ENCODE measurements at regions not wholly inside any gene's neighbourhood (a gene's known extent, or its start where the extent isn't known, plus 50 kb on each side); places are given as distances from the start of the nearest gene placed in this dataset.

- ATAC-seq, result no peak
- intact Hi-C loops (cut with DNase I), result no loop called here
- Histone ChIP-seq H3K4me1 (no peaks in the 10 kb centered on the region), H3K27ac (no peak overlapping the region), H3K27me3 (no peaks in the 10 kb centered on the region), H3K36me3 (no peaks in the 10 kb centered on the region), H3K4me3 (no peak overlapping the region), H3K9me3 (no peaks in the 10 kb centered on the region)
- DNase-seq, result no peak
- no peak for TF ChIP-seq CTCF (IDR thresholded peaks at IDR 0.05)
Measured at GRCh38 chr3:150307311-150308036, 100.6 kb upstream of the TSC22D2 start.

- H3K27ac ChIP-seq, result no peak overlapping the region
- TF ChIP-seq CTCF (IDR thresholded peaks at IDR 0.05), result no peak
- H3K9me3 ChIP-seq, result no peaks in the 10 kb centered on the region
- H3K4me3 ChIP-seq, result no peak overlapping the region
- H3K36me3 ChIP-seq, result no peaks in the 10 kb centered on the region
- H3K27me3 ChIP-seq, result no peaks in the 10 kb centered on the region
- H3K4me1 ChIP-seq, result no peaks in the 10 kb centered on the region
- intact Hi-C loops (cut with DNase I), result no loop called here
- no peak for ATAC-seq
- DNase-seq, result no peak
Measured at GRCh38 chr3:150306906-150307305, 101.2 kb upstream of the TSC22D2 start.

GRCh38 chr3:150306083-150306482, 102.0 kb upstream of the TSC22D2 start:
- intact Hi-C loops (cut with DNase I), result no loop called here
- Histone ChIP-seq H3K4me1 (no peaks in the 10 kb centered on the region), H3K9me3 (no peaks in the 10 kb centered on the region), H3K27ac (no peak overlapping the region), H3K27me3 (no peaks in the 10 kb centered on the region), H3K36me3 (no peaks in the 10 kb centered on the region), H3K4me3 (no peak overlapping the region)
- ATAC-seq (no peak), DNase-seq (no peak)
- no peak for TF ChIP-seq CTCF (IDR thresholded peaks at IDR 0.05)

GRCh38 chr3:150303768-150304167, 104.3 kb upstream of the TSC22D2 start:
- no peak for DNase-seq
- Histone ChIP-seq H3K36me3 (no peaks in the 10 kb centered on the region), H3K4me1 (no peaks in the 10 kb centered on the region), H3K4me3 (no peak overlapping the region), H3K27me3 (no peaks in the 10 kb centered on the region), H3K9me3 (no peaks in the 10 kb centered on the region), H3K27ac (no peak overlapping the region)
- TF ChIP-seq CTCF (IDR thresholded peaks at IDR 0.05), result peak; percentile 22
- intact Hi-C loops (cut with DNase I), result no loop called here
- ATAC-seq, result peak; percentile 44

GRCh38 chr3:150302246-150302645, 105.9 kb upstream of the TSC22D2 start:
- no peak for TF ChIP-seq CTCF (IDR thresholded peaks at IDR 0.05)
- no peak for DNase-seq
- H3K36me3 ChIP-seq, result no peaks in the 10 kb centered on the region
- H3K4me1 ChIP-seq, result no peaks in the 10 kb centered on the region
- intact Hi-C loops (cut with DNase I), result no loop called here
- H3K27me3 ChIP-seq, result no peaks in the 10 kb centered on the region
- H3K4me3 ChIP-seq, result no peak overlapping the region
- no peak overlapping the region for H3K27ac ChIP-seq
- no peaks in the 10 kb centered on the region for H3K9me3 ChIP-seq
- no peak for ATAC-seq

Measured in upper lobe of right lung (tissue), 1 donor.